Islet precursor cell (in vitro differentiated cells): ENCODE measurements at regions not wholly inside any gene's neighbourhood (a gene's known extent, or its start where the extent isn't known, plus 50 kb on each side); places are given as distances from the start of the nearest gene placed in this dataset.
"Not testable (repeated sequence)": the region's sequence is repeated elsewhere in the genome, so short reads cannot be mapped to it uniquely, and the experiment has no call there.

Source experiments
- DNase-seq: peaks from one replicate; pipeline ENCODE4 v3.0.0-alpha.2; 2018

DNA sequence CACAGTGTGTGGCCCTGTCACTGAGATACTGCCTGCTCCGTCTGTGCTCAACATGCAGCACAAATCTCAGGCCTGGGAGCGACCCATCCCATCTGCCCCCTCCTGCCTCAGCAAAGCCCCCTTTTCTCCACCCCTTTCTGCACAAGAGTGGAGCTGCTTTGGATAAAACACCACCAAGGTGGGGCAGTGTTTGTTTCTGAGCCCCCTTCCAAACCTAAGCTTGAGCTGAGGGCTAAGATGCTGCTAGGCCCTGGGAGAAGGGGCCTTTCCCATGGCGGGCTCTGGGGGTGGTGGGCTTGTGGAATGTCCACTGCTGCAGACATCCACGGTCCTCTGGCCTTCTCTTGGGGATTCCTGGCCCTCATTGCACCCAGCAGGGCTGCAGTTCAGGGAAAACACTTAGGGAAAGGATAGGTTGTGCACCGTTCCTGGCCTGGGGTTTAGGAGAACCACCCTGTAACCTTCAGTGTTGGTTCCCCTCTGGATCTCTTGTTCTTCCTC is 594.1 kb downstream of the TBC1D22A start:
- DNase-seq = no peak

DNA sequence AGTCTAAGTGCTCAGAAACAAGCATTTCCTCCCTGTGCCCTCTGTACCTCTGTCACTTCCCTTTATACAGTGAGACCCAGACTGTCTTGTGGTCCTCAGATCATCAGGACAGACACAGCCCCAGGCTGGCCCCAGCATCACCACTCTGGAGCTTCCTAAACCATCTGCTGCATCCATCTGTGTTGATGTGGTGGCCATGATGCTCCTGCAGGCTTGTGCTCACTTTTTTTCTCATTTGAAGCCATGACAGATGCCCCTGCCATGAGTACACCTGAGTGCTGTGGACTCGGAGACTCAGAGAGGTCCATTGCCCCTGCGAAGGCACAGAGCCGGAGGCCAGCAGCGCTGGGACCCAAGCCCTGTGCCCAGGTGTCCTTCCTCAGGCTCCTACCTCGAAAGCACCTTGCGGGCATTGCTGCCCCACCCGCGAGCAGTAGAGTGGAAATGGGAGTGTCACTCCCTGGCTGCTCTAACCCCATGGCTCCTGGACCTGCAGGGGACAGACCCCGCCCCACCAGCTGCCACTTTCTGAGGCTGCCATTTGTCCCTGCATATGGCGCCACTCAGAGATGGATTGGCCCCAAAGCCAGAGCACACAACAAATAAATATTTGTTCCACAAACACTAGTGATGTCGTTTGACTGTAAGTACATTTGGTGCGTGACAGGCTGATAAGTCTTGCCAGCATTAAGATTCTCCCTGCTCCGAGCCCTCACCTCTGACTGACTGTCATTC is 593.5 kb downstream of the TBC1D22A start:
- peak; percentile 22 for DNase-seq

DNA sequence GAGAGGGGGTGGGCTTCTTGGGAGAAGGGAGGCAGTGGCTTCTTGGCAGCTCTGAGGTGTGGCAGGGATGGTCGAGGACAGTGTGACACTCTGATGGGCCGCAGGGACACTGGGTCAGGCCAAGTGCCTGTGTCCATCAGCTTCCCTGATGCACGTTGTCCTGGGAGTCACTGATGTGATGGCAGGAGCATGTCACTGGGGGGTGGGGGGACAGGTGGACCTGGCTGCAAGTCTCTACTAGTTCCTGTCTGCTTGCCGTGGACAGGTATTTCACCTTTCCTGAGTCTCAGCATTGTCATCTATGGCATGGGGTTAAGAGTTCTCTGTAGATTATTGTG is 592.9 kb downstream of the TBC1D22A start:
- no peak for DNase-seq

DNA sequence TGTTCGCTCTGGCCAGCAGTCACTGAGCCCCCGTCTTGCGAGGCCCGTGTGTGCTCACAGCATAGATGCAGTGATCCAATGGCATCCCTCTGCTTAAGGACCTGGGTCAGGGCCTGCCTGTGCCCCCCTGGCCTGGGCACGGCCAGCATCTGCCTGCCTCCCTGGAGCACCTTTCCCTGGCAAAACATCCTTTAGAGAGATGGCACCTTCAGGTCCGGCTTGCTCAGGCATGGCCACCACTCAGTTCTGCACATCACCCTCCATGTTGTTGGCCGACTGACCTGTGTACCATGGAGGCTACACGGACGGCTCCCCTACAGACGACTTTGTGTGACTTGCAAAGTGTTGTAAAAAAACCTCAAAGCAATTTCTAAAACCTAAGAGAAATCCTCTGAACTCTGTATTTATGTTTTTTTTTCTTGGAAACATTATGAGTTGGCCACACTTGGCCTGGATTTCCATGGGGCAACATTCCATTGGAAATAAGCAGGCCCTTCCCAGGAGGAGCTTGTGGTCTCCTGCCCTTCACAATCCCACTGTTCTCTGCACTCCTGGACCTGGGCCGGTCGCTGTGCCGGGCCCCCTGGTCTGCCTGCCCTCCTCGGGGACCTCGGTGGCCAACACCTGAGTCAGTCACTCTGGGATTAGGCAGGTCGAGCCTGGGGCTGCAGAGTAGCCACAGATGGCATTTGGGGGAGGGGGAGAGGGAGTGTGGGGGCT is 592.4 kb downstream of the TBC1D22A start:
- DNase-seq = peak; percentile 23

DNA sequence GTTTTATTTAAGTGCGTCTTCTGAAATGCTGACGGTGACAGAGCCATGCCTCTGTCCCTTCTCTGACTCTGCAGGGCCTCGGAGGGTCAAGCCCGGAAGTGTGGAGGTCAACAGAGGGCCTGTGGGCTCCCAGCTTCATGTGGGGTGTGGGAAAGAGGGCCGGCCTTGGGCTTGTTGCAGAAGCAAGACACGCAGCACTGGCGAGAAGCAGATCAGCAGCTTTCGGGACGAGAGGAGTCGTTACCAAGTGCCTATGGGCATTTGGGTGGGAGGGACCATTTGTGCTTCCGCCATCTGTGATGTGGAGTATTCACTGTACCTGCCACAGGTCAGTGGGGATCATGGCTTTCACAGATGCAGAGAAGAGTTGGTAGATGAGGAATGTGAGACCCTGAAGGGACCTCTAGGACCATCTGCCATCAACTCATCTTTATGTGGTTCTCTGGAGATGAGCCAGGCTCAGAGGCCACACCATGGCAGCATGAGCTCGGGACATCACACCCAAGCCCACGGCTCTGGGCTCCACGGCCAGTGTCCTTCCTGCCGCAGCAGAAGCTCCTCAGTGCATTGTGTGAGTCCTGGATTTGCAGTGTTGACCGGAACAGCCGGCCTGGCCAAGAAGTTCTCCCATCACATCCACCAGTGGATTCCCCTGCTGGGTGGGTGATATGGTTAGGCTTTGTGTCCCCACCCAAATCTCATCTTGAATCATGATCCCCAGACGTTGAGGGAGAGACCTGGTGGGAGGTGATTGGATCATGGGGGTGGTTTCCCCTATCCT is 590.7 kb downstream of the TBC1D22A start:
- peak; percentile 27 for DNase-seq

DNA sequence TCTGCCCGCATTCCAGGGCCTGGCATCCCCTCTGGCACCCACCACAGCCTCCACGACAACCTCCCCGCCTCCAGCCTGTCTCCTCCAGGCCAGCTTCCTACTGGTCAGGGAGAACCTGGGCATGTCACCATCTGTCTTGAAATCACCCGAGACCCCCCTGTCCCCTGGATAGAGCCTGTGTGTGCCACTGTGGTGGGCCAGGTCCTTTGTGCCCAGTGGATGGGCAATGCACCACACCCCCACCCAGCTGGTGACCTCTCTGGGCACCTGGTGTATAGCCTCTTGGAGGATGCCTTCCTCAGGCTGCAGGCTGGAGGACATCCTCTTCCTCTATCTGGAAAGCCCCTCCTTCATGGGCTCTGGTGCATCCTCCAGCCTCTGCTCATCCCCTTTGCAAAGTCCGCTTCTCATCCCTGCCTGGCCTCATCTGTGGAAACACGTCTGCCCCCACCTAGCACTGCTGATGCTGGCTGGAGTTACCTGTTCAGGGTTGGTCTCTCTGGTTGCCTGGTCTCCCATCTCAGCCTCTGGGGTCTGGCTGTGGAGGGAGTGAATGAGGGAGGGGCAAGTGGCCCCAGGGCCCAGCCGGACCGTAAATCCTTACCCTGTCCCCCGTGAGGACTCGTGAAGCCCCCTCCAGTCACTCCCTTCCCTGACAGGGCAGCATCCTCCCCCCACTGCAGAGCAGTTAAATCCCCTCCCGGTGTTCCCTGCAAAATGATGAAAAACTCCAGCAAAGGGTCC is 589.6 kb downstream of the TBC1D22A start:
- peak; percentile 22 for DNase-seq

DNA sequence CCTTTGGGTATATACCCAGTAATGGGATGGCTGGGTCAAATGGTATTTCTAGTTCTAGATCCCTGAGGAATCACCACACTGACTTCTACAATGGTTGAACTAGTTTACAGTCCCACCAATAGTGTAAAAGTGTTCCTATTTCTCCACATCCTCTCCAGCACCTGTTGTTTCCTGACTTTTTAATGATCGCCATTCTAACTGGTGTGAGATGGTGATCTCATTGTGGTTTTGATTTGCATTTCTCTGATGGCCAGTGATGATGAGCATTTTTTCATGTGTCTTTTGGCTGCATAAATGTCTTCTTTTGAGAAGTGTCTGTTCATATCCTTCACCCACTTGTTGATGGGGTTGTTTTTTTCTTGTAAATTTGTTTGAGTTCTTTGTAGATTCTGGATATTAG is 583.8 kb downstream of the TBC1D22A start:
- not testable (repeated sequence) for DNase-seq

DNA sequence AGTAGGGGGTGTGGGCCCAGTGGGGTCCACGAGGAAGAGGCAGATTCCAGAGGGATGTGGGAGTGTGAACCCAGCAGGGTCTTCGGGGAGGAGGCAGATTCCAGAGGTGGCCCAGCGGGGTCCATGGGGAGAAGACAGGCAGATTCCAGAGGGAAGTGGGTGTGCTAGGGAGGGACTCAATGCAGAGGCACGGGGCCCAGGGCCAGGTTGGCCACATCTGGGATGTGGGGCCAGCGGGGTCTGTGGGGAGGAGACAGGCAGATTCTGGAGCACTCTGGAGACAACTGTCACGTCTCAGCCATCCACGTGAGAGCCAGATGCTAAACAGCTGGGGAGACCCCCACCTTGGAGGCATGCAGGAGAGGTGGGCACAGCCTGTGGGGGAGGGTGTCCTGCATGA is 582.6 kb downstream of the TBC1D22A start:
- DNase-seq = no peak

DNA sequence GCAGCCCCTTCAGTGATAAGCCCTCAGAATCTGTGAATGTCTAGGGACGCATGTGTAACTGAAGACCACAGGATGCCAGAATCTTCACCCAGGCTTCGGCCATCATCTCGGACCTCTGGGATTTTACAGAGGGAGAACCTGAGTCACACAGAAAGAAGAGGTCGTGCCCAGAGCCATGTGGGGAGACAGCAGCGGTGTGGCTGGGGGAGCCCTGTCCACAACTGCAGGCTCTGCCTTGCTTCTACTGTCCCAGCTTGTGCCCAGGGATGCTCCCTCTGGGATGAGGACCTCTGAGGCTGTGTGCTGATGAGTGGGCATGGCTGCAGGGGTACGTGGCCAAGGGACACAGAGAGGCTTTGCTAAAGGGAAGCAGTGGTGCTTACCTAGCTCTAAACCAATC is 582.0 kb downstream of the TBC1D22A start:
- DNase-seq = no peak

DNA sequence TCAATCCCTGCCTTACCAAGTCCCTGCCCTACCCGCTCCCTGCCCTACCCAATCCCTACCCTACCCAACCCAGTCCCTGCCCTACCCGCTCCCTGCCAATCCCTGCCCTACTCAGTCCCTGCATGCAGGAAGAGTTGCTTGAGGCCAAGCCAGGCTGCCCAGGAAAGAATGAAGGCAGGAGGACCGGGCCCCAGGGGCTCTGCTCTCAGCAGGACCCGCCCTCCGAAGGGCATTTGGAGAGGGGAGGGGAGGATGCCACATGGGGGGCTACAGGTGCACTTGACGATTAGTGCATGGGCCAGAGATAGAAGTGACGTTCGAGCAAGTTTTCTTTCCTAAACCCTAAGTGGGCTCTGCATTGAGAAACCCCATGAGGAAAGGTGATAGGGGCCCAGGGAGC is 581.2 kb downstream of the TBC1D22A start:
- DNase-seq = no peak

DNA sequence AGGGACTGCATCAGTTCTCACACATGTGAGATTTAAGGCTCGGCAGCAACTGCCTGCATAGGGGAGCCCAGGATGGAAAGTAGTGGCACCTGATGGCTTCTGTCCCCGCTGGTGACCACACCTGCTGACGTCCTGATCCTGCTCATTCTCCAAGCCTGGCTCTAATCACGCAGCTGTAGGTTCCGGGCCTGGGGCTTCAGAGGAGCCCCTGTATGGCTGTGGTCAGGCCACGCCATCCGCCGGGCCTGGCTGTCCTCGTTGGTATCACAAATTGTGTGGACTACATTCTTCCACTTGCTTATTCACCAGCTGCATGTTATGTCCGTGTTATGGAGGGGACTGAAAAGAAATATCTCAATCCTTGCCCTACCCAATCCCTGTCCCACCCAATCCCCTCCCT is 580.0 kb downstream of the TBC1D22A start:
- DNase-seq = no peak

DNA sequence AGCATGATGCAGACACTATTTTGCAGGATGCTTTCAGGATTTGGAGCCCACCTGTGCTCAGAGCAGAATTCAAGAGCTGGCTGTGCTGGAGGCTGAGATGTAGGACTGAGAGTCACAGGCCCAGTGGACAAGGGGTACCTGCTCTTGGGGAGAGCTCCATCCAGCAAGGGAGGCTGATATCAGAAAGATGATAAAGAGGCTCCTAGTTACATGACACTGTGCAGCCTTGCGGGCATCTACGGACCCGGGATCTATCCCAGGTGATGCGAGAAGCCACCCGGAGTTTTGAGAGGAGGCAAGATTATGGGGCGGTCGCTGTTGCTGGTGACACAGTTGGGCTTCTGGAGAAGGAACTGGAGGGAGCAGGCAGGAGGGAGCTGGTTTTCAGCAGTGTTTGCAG is 579.0 kb downstream of the TBC1D22A start:
- DNase-seq = no peak

DNA sequence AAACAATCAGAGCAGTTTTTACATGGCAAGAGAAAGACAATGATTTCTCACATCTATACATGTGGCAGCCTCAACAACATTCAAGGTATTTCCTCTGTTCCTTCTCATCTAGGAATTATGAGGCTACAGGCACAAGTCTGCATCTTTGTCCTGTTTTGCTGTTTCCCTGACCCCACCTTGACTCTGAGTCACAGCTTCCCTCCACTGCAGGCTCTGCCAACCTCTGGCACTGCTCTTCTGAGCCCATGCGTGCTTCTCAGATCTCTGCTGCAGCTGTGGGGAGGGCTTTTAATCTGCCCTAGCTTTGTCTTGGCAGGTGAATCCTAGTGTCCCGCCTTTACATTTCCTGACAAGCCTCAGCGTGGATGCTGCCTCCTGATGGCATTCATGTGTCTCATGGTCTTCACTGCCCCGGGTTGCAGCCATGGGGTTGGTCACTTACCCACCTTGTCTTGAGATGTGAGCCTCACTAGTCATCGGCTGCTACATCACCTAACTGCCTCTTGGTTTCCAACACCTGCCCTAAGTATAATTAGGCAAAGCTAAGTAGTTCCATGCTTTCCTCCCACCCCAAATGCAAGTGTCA is 578.5 kb downstream of the TBC1D22A start:
- no peak for DNase-seq

DNA sequence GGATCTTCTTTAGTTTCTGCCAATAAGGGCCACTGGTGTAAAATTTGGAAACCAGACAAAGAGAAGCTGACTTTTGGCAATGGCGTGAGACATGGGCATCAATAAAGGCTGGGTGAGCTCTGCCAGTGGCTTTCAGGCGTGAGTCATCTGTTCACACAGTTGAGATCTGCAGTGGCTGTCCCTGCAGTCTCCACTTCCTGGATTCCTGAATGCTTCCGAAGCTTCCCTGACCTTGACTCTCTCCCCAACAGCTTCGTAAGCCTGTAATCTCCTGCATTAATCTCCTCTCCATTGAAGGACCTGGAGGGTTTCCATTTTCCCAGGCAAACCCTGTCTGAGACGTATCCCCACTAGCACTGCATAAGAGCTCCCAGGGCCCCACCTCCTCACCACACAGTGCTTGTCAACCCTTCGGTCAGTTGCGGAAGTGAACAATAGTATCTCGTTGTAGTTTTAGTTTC is 574.7 kb downstream of the TBC1D22A start:
- DNase-seq = no peak

DNA sequence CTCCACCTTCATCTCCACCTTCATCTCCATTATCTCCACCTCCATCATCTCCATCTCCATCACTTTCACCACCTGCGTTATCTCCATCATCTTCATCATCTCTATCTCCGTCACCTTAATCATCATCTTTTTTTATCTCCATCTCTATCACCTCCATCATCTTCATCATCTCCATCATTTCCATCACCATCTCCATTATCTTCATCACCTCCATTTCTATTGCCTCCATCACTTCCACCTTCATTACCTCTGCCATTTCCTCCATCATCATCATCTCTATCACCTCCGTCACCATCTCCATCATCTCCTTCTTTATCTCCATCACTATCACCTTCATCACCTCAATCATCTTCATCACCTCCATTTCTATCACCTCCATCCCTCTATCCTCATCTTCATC is 573.5 kb downstream of the TBC1D22A start:
- DNase-seq = no peak

DNA sequence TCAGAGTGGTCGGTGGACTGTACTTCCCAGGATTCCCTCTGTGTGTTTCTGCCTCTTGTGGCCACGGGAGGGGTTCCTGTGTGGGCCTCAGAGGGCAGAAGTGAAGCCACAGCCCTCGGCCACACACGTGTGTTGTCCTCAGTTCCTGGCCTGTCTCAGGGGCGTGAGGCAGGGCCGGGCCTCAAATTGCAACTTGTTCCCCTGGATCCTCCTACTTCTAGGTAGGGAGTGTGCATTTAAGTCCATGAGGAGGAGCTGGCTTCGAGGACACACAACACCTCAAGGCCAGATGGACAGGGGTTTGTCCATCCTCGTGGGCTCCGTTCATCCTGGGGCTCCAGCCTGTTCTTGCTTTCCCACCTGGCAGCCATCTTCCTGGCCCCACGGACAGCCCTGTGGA is 573.0 kb downstream of the TBC1D22A start:
- no peak for DNase-seq

DNA sequence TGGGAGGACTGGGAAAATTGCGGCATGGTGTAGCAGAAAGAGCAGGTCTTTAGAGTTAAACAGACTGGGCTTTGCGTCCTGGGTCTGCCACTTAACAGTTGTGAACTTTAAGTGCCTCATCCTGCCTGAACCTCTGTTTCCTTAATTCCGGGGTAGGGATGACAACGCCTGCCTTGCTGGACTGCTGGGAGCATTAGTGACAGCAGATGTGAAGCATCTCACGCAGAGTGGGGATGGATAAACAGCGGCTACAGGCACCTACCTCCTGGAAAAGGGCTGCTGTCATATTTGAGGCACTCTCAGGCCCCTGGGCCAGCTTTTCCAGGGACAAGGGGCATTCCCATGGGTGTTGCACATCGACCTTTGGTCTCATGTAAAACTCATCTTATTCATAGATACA is 572.2 kb downstream of the TBC1D22A start:
- DNase-seq = no peak

DNA sequence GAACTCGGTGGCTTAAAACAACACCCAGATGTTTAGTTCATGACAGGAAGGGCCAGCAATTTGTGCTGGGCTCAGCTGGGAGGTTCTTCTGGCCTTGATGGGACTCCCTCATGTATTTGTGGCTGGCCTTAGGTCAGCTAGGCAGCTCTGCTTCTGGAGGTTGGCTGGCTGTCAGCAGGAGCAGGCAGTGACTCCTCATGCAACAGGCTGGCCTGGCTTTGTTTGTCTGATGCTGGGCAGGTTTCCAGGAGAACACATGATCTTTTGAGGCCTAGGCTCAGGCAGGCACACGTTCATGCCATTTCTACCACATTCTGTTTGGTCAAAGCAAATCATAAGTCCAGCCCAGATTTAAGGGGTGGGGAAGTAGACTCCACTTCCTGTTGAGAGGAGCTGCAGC is 571.2 kb downstream of the TBC1D22A start:
- no peak for DNase-seq

DNA sequence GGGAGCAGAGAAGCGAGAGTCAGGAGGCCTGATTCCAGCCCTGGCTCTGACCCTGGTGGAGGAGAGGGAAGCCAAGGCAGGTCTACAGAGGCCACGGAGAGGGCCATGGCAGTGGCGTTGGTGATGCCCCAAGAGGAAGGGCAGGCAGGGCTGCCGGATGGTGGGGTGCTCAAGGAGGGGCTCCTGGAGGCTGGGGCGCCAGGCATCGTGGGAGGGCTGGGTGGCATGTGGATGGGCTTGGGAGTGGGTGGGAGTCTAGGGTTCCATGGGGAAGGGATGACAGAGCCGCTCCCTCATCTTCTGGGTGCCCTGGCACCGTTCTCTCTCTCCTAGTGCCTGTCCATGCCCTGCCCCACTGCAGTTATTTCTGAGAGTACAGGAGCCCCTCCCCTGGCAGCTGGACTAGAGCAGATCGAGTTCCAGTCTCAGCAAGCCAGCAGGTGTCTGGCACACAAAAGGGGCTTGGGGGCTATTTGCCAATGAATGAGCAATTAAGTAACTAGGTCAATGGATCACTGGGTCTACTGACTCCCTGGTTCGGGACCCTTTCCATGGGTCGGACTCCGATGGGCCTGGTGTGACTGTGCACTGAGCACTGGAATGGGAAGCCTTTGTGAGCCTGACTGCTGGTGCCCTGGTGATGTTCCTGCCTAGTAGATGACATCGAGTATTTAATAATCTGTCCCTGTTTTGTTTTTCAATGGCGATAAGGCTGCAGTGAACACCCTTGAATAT is 570.0 kb downstream of the TBC1D22A start:
- DNase-seq = no peak

DNA sequence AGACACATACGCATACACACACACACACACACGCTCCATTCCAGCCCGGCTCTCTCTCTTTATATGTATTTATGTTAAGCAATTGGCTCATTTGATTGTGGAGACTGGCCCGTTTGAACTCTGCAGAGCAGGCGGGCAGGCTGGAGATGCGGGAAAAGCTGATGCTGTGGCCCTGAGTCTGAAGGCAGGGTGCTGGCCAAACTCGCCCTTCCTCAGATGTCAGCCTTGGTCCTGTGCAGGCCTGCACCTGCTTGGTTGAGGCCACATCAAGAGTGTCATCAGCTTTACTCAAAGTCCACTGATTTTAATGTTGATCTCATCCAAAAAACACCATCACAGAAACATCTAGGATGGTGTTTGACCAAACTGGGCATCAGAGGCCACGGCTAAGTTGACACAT is 569.3 kb downstream of the TBC1D22A start:
- DNase-seq = no peak

DNA sequence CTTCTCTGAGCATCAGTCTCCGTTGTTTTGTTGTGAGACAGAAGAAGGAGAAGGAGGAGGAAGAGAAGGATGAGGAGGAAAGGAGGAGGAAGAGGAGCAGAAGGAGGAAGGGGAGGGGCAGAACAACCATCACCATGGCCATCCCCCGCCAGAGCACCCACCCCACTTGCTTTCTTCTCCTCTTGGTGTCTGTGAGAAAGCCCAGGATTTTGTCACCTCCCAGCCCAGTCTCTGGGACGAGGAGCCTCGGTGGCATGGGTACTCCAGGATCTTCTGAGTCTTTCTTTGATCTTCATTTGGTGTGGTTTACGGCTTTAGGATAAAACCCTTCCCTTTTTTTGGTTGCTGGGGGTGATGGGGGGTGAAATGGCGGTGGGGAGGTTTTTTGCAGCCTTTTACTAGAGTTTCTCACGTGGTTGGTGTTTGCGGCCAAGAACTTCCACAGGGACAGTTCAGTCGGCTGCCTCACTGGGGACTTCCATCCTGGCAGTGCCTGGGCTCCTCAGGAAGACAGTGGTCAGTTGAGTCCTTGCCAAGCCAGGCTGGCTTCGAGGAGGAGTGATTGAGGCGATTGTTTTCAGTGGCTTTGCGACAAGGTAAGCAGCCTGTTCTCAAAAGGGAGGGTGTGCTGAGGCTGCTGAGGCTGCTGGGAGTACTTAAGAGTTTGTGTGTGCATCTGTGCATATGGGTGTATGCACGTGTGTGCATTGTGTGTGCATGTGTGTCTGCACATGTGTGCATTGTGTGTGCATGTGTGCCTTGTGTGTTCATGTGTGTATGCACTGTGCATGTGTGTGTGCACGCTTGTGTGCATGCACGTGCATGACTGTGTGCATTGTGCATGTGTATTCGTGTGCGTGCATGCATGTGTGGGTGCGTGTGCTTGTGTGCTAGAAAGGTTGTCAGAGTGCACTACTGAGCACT is 567.5 kb downstream of the TBC1D22A start:
- no peak for DNase-seq
